ENCODE measurements at regions not wholly inside any gene's neighbourhood (a gene's known extent, or its start where the extent isn't known, plus 50 kb on each side); places are given as distances from the start of the nearest gene placed in this dataset.

GRCh38 chr9:101915482-101915881 lies 177.0 kb upstream of the GRIN3A start:
- no peak for DNase-seq (ENCODE audit: low spot score in 2 of 2, unreplicated experiment in 2 of 2)
- peak overlapping the region; percentile 3 for H3K27ac Mint-ChIP-seq
- H3K36me3 Mint-ChIP-seq, result no peaks in the 10 kb centered on the region
- peaks cover 3% of the 10 kb centered on the region for H3K27me3 Mint-ChIP-seq (ENCODE audit: low read depth)
- H3K4me3 Mint-ChIP-seq, result no peak overlapping the region
- H3K4me1 Mint-ChIP-seq, result peaks cover 19% of the 10 kb centered on the region
- no peak for TF ChIP-seq CTCF (IDR thresholded peaks at IDR 0.05; ENCODE audit: unreplicated experiment)
- no peaks in the 10 kb centered on the region for H3K9me3 Mint-ChIP-seq

GRCh38 chr9:101912698-101913097 lies 174.3 kb upstream of the GRIN3A start:
- Mint-ChIP-seq H3K4me1 (peaks cover 15% of the 10 kb centered on the region), H3K36me3 (no peaks in the 10 kb centered on the region), H3K9me3 (peaks cover 2% of the 10 kb centered on the region), H3K27ac (no peak overlapping the region), H3K27me3 (ENCODE audit: low read depth) (no peaks in the 10 kb centered on the region), H3K4me3 (no peak overlapping the region)
- no peak for TF ChIP-seq CTCF (IDR thresholded peaks at IDR 0.05; ENCODE audit: unreplicated experiment)
- DNase-seq (ENCODE audit: low spot score in 2 of 2, unreplicated experiment in 2 of 2), result no peak

GRCh38 chr9:101907466-101907865 lies 169.0 kb upstream of the GRIN3A start:
- H3K27me3 Mint-ChIP-seq (ENCODE audit: low read depth), result no peaks in the 10 kb centered on the region
- DNase-seq (ENCODE audit: low spot score in 2 of 2, unreplicated experiment in 2 of 2), result no peak
- no peak for TF ChIP-seq CTCF (IDR thresholded peaks at IDR 0.05; ENCODE audit: unreplicated experiment)
- no peak overlapping the region for H3K27ac Mint-ChIP-seq
- no peaks in the 10 kb centered on the region for H3K4me1 Mint-ChIP-seq
- H3K36me3 Mint-ChIP-seq, result no peaks in the 10 kb centered on the region
- H3K4me3 Mint-ChIP-seq, result no peak overlapping the region
- peaks cover 4% of the 10 kb centered on the region for H3K9me3 Mint-ChIP-seq

- Mint-ChIP-seq H3K27me3 (ENCODE audit: low read depth) (no peaks in the 10 kb centered on the region), H3K9me3 (peaks cover 4% of the 10 kb centered on the region)
Measured at GRCh38 chr9:101904845-101905244, 166.4 kb upstream of the GRIN3A start.

GRCh38 chr9:101902051-101902450 lies 163.6 kb upstream of the GRIN3A start:
- no peaks in the 10 kb centered on the region for H3K4me1 Mint-ChIP-seq
- no peaks in the 10 kb centered on the region for H3K9me3 Mint-ChIP-seq
- no peak for DNase-seq (ENCODE audit: low spot score in 2 of 2, unreplicated experiment in 2 of 2)
- H3K36me3 Mint-ChIP-seq, result no peaks in the 10 kb centered on the region
- H3K27me3 Mint-ChIP-seq (ENCODE audit: low read depth), result no peaks in the 10 kb centered on the region
- H3K4me3 Mint-ChIP-seq, result no peak overlapping the region
- no peak for TF ChIP-seq CTCF (IDR thresholded peaks at IDR 0.05; ENCODE audit: unreplicated experiment)
- no peak overlapping the region for H3K27ac Mint-ChIP-seq

More at GRCh38 chr9:101904845-101905244, 166.4 kb upstream of the GRIN3A start:
- Mint-ChIP-seq H3K36me3 (no peaks in the 10 kb centered on the region), H3K27ac (no peak overlapping the region), H3K4me3 (no peak overlapping the region), H3K4me1 (no peaks in the 10 kb centered on the region)
- no peak for TF ChIP-seq CTCF (IDR thresholded peaks at IDR 0.05; ENCODE audit: unreplicated experiment)
- no peak for DNase-seq (ENCODE audit: low spot score in 2 of 2, unreplicated experiment in 2 of 2)

GRCh38 chr9:101897196-101897595 lies 158.7 kb upstream of the GRIN3A start:
- no peak for DNase-seq (ENCODE audit: low spot score in 2 of 2, unreplicated experiment in 2 of 2)
- Mint-ChIP-seq H3K4me1 (no peaks in the 10 kb centered on the region), H3K27me3 (ENCODE audit: low read depth) (peaks cover 26% of the 10 kb centered on the region), H3K27ac (no peak overlapping the region), H3K9me3 (no peaks in the 10 kb centered on the region), H3K36me3 (no peaks in the 10 kb centered on the region), H3K4me3 (no peak overlapping the region)
- TF ChIP-seq CTCF (IDR thresholded peaks at IDR 0.05; ENCODE audit: unreplicated experiment), result no peak
